Glomerular endothelial cell (primary cell): ENCODE measurements at regions not wholly inside any gene's neighbourhood (a gene's known extent, or its start where the extent isn't known, plus 50 kb on each side); places are given as distances from the start of the nearest gene placed in this dataset.
"Not testable (repeated sequence)": the region's sequence is repeated elsewhere in the genome, so short reads cannot be mapped to it uniquely, and the experiment has no call there.

Experiments
- DNase-seq: peaks from one replicate; pipeline ENCODE4 v3.0.0-alpha.2; 2011; ENCODE audit warnings: low read depth, low spot score; ENCODE audit errors: extremely low read depth

DNA sequence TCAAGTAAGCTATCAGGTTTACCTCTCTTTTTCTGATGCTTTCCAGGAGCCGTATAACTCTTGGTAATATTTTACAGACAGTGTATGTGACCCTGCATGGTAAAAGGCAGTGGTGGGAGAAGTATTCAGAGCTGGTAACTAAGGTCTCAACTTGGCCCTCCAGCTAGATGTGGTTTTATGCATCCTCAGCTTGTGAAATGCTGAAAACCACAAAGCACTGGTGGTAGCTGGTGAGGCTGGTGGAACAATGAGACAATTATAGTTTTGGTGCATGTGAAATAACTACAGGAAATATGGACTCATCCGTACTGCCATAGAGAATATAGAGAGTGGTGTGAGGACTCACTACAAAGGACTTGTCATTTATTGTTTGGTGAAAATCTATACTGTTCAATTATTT lies 383.0 kb upstream of the PCDH15 start:
- no peak for DNase-seq

DNA sequence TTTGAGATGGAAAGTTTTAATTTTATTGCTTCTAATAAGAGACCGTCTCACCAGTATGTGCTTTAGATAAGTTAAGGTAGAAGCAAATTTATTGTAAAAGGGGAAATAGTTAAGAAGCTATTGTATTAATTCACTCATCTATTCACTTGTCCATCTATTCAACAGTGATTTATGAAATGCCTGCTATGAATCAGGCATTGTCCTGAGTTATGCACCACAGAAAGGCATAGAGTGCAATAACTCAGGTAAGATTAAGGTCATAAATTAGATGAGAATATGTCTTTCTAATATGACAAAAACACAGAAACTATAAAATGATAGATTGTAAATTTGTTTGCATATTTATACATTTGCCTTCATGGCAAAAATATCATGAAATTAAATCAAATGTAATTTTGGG lies 379.3 kb upstream of the PCDH15 start:
- no peak for DNase-seq

DNA sequence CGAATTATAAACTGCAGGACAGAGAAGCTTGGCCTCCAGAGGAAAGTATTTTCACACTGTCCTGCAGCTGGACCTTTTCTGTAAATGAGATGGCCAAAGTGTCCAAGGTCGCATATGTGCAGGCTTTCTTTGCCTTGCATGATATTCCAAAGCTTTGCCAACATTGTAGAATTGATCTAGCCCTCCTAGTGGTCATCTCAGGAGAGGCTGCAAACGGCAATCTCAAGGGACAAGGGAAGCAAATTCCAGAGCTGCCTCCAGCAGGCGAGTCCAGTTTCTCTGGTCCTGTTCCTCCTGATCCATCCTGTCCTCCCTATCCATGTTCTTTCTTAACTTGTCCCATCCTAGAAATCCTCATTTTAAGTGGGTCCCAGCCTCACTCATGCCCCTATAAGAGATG lies 373.4 kb upstream of the PCDH15 start:
- no peak for DNase-seq

DNA sequence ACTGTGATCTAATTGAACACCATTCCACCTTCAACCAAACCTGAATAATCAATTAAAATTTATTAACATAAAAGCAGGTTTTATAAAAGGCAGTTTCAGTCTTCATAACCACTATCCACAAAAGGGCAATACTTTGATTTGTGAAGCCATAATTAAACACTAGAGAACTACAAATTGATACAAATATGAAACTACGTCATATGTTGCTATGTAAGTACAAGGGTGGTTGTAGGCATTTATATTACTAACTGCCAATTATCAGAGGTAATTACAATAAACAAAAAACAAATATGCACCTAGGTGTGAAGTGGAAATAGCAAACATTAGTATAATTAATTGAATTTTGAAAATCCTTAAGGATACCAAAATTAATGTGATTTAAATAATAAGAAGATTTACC lies 368.5 kb upstream of the PCDH15 start:
- DNase-seq = no peak

DNA sequence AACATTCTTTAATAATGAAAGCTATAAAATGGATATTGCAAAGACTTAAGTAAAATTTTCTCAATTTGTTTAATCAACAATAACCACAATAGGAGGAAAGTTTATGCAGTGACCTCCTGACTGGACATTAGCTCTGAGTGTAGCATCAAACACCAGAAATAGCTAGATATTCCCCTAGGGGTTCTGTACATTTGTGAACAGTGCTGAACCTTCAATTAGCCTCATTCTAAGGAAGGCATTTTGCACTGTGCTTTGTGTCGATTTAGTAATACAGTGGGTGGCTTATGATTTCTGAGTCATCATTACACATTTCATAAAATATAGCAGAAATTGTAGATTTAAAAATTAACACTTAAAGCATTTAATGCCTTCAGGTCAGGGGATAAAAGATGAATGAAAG lies 367.3 kb upstream of the PCDH15 start:
- no peak for DNase-seq

DNA sequence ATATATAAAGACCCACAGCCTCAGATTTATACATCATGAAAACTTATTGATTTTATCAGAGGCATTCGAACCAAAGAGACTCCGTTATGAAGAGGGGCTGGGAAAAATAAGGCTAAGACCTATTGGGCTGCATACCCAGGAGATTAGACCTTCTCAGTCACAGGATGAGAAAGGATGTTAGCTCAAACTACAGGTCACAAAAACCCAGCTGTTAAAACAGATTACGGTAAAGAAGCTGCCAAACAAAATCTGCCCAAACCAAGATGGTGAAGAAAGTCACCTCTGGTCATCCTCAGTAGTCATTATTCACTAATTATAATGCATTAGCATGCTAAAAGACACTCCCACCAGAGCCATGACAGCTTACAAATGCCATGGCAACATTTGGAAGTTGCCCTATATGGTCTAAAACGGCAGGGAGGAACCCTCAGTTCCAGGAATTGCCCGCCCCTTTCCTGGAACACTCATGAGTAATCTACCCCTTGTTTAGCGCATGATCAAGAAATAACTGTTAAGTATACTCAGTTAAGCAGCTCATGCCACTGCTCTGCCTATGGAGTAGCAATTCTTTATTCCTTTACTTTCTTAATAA lies 362.5 kb upstream of the PCDH15 start:
- DNase-seq = no peak

DNA sequence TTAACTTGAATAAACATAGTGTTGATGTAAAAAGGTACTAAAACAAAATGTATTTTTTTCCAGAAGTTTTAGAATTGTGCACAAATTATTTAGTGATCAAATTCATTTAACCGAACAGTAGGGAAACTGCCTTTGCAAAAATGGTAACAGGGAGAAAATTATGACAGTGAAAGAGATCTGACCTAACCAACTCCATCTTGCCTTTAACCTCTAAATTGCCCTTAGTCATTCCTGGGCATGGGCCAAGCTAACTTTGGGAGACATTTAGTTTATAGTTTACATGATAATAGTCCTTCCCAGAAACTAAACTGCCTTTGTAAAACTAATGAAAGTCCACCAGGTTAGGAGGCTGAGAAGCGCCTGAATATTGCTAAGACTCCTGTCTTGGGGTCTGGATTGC lies 361.3 kb upstream of the PCDH15 start:
- DNase-seq = not testable (repeated sequence)

DNA sequence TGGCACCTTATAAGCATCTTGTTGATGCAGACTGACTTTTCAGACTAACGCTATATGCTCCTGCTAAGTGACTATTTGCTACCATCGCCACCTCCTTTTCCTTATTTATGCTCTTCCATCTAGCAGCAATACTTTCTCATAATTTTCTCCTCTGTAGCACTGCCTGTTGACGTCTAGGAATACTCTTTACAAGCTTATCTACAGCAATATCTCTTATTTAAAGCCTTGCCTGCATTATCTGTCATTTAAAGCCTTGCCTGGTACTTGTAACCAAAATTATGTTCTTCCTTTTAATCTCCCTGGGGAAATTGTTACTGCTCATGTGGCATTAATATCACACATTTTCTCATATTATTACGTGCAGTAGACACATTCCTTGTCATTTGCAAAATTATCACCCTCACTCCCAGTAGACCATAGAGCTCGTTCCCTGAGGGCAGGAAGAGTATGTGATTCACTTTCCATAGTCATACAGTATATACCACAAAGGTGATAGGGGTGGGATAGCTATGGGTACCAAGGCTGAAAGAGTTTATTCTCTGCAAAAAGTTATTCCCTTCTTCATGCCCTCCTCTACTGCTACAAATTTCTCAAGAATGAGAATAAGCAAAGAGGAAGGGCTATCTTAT lies 359.7 kb upstream of the PCDH15 start:
- no peak for DNase-seq

DNA sequence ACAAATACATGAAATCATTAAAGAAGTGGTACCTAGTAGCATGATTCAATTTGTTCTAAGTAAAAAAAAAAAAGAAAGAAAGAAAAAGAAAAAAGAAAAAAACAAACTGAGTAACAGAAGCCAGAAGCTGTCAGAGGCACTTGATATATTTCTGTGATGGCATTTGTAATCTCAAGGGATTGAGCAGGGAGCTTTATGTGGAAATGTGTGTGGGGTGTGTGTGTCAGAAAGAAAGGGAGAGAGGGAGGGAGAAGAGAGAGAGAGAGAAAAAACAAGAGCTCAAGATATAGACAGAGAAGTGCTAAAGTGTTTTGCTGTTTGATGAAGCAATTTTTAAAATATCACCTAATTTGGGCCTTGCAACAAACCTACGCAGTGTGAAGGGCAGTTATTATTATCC lies 357.6 kb upstream of the PCDH15 start:
- DNase-seq = no peak

DNA sequence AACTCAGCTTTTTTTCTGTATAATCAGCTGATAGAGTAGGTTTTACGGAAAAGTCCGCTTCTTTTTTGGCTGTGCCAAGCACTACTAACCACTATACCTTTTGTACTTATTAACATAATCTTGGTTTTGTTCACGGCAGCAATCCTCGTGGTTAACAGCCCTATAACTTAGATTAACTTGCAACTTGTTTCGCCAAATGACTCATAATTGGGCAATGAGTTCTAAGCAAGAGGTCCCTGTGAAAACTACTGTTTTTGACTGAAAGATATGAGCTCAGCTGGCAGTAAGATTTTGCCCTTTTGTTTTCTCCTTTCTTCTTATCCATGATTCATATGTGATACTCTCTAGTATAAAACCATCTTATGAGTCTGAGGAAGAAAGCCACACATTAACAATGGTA lies 345.0 kb upstream of the PCDH15 start:
- no peak for DNase-seq

DNA sequence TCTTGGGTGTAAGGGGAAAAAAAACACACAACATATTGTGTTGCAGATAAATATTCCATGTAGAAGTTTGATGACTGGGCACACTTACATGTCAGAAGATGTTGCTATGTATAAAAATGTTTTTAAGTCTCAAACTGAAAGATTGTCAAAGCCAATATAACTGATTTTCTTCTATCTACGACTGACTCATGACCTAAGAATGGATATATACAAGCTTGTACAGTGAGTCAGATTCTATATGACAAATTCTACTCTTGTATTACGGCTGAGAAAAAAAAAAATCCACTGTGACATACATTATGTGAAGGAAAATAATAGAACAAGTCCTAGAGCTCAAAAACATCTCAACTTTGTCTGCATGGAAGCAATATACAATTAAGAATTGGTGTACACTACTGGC lies 343.0 kb upstream of the PCDH15 start:
- DNase-seq = no peak

DNA sequence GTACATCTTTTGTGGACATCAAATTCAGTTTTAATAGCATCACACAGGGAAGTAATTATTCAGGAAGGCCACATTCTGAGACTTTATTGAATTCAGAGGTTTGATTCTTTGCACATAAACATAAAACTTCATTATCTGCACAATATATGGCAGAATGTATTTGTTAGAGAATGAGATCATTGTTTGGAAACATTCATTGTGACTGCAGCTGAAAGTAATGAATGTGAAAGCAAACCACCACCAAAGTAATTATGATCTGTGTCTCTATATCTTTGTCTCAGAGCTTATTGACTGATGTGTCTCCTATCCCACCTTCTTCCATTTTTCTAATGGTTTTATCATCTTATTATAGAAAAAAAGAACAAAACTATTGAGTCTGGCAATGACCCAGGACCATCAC lies 340.9 kb upstream of the PCDH15 start:
- no peak for DNase-seq

DNA sequence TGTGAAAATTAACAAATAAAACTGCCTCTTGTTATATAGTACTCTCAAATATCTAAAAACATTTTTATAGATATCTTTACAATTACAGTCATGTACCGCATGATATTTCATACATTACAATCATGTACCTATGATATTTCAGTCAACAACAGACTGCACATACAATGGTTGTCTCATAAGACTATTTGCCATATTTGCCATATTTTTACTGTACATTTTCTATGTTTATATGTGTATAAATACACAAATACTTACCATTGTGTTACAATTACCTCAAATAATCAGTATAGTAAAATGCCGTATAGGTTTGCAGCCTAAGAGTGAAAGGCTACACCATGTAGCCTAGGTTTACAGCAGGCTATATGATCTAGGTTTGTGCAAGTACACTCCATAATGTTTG lies 336.0 kb upstream of the PCDH15 start:
- DNase-seq = no peak

DNA sequence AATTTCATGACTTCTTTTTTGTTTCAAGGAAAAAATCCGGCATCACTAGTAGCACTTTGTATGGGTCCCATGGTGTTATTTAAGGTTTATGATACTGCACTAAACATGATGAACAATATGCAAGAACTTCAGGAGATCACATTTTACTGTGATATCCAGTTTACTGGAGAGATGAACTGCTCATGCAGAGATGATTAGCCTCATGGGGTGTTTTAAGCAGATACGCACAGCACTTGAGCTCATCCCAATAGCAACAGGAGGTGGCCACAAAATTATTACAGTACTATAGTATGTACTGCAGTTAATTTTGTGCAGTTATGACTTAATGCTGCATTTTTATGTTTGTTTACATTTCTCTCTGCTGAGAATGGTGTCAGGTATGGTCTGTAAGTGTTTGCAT lies 303.7 kb upstream of the PCDH15 start:
- no peak for DNase-seq

DNA sequence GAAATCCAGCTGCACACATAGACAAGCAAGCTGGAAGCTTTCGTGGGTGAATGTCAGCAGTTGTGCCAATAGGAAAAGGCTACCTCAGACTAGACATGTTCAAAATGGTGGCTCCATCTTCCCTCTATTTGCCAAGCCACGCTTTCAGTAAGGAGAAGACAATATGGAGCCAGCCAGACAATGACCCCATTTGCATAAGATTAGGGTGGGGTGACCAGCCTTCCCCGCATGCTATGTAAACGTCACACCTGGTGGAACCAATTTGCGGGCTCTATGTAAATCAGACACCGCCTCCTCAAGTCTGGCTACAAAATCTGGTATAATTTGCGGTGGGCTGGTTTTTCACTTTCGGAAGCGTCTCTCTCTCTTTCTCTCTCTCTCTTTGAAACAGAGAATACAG lies 297.4 kb upstream of the PCDH15 start:
- no peak for DNase-seq

DNA sequence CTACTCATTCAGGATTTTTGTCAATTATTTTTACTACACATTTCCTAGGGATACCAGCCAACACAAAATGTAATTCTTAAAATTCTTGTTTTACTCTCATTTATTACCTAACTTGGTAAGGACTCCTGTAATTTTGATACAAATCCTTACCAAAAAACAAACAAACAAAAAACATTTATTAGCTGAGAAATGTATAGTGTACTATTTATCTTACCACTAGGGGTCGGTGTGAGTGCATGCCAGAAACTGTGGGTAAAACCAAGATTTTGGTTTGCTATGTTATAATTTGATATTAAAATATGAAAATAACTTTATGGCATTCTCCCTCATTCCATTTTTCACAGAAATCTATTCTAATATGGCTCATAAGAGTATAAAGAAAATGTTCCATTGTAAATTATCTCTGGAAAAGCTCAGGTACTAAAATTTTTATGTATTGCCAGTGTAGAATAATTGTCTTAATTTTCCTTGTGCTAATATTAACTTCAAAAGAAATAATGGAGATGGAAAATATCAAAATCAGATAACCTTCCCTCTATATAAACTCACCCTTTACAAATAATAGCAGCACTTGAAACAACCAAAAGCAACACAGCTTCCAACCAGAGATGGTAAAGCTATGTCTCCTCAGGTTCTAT lies 290.8 kb upstream of the PCDH15 start:
- DNase-seq = no peak

DNA sequence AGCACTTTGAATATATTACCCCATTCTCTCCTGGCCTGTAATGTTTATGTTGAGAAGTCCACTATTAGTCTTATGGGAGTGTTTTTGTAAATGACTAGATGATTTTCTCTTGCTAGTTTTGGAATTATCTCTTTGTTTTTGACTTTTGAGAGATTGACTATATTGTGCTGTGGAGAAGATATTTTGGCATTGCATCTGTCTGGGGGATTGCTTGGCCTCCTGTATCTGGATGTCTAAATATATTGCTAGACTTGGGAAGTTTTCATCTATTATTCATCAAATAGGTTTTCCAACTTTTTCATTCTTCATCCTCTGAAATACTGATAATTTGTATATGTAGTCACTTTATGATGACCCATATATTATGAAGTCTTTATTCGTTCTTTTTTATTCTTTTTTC lies 277.1 kb upstream of the PCDH15 start:
- no peak for DNase-seq

DNA sequence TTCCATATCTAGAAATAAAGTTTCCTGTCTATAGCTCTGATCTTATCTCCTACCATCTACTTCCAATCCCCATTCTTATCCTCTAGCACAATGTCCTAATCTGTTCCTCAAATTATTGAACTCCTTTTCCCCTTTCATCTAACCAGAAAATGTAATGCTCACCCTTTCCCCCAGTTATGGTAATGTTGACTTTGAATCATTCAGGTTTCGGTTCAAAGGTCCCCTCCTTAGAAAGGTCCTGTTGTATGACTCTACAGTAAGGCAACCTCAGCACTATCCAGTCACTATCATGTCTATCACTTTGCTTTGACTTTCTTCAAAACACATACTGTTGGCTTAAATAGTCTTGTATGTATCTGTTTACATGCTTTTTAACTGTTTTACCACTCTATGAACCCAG lies 264.2 kb upstream of the PCDH15 start:
- DNase-seq = no peak

DNA sequence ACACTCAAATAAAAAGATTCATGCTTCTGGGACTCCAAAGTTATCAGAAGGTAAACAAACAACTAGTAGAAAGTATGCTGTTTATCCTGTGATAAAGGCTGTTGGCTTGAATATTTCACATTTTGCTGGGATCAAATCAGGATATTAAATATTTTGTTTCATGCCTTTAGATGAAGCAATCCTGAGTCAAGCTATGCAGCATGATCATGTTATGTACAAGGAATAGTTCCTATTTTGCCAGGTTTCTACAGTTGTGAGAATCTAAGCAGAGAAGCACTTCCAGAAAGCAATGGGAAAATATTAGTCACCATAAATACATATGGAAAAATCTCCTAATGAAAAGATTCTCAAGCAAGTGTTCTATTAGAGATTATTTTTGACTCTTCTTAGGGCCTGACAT lies 262.8 kb upstream of the PCDH15 start:
- DNase-seq = no peak

DNA sequence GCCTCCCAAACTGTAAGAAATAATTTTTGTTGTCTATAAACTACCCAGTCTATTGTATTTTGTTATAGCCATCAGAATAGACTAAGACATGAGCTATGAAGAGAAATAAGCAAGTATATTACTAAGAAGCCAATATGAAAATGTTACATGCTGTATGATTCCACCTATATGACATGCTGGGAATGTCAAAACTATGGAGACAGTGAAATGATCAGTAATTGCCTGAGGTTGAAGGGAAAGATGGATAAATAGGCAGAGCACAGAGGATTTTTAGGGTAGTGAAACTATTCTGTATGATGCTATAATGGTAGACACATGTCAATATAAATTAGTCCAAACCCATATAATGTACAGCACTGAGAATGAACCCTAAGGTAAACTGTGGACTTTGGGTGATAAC lies 261.3 kb upstream of the PCDH15 start:
- no peak for DNase-seq

DNA sequence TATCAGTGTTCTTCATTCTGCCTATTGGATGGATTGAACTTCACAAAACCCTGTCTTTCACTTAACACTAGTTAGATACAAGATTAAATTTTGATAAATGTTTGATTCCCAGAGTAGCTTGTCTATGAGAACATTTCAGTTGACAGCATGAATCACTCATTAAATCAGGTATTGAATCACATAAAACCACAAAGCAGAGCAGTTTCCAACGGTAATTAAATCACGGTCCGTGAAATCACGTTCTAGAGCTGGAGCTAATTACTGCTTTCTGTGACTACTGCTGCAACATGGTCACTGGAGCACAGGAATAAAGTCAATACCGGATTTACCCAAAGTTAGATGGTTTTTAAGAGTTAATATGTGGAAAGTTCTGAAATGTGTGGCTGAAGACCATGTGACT lies 257.8 kb upstream of the PCDH15 start:
- DNase-seq = no peak

DNA sequence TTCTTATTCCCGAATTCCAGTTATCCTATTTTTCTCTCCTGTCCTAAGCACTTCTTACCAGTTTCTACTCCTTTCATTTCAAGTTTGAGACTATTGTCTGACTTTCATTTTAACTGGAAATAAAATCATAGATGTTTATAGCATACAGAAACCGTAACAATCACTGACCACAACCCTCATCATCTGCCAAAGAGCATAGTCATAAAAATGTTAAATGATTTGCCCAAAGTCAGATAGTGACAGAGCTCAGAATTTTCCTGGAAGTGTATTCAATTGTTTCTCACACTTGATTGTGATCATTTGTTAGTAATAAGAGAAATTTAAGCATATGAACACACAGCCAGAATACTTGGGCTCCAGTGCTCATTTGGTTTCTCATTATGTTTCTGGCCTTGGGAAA lies 250.5 kb upstream of the PCDH15 start:
- DNase-seq = no peak
